ENCODE measurements at regions not wholly inside any gene's neighbourhood (a gene's known extent, or its start where the extent isn't known, plus 50 kb on each side); places are given as distances from the start of the nearest gene placed in this dataset.
"Not testable (repeated sequence)": the region's sequence is repeated elsewhere in the genome, so short reads cannot be mapped to it uniquely, and the experiment has no call there.

DNA sequence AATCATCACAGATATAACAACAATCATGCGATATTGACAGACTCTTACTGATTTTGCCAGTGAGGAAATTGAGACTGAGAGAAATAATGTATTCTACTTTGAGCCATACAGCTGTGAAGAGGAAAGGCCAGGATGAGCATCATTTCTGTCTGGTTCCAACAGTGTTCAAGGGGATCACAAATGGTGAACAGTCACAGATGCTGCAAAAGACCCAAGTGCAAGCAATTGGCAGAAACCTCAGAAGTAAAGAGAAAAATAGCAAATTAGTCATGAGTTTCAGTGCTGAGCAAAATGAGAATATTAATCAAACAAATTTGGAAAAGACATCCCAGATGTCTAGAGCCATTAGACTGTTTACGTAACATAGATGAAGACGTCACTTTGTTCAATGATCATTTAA is 114.1 kb downstream of the RAB38 start:
- no peak overlapping the region for H3K4me3 ChIP-seq
- DNase-seq (ENCODE audit: low read depth, low spot score), result no peak
- no peak overlapping the region for H3K27ac ChIP-seq
- TF ChIP-seq FOXP2 (optimal IDR thresholded peaks at IDR 0.05; ENCODE audit: control extremely low read depth, extremely low read length, insufficient read depth) (no peak), EZH2 (IDR thresholded peaks at IDR 0.05) (no peak), POLR2AphosphoS5 (IDR thresholded peaks at IDR 0.05; ENCODE audit: borderline replicate concordance, low read depth, low read length) (no peak)
- no peak overlapping the region for H3K9ac ChIP-seq (ENCODE audit: insufficient read length)
- no peaks in the 10 kb centered on the region for H3K36me3 ChIP-seq (ENCODE audit: insufficient read depth, low read length)
- no peaks in the 10 kb centered on the region for H3K9me3 ChIP-seq (ENCODE audit: low read depth, low read length)

GRCh38 chr11:88059326-88059725 is 115.9 kb downstream of the RAB38 start:
- no peaks in the 10 kb centered on the region for H3K9me3 ChIP-seq (ENCODE audit: low read depth, low read length)
- TF ChIP-seq EZH2 (IDR thresholded peaks at IDR 0.05) (no peak), FOXP2 (optimal IDR thresholded peaks at IDR 0.05; ENCODE audit: control extremely low read depth, extremely low read length, insufficient read depth) (no peak), POLR2AphosphoS5 (IDR thresholded peaks at IDR 0.05; ENCODE audit: borderline replicate concordance, low read depth, low read length) (no peak)
- H3K9ac ChIP-seq (ENCODE audit: insufficient read length), result no peak overlapping the region
- H3K27ac ChIP-seq, result no peak overlapping the region
- DNase-seq (ENCODE audit: low read depth, low spot score), result no peak
- no peaks in the 10 kb centered on the region for H3K36me3 ChIP-seq (ENCODE audit: insufficient read depth, low read length)
- H3K4me3 ChIP-seq, result no peak overlapping the region

DNA sequence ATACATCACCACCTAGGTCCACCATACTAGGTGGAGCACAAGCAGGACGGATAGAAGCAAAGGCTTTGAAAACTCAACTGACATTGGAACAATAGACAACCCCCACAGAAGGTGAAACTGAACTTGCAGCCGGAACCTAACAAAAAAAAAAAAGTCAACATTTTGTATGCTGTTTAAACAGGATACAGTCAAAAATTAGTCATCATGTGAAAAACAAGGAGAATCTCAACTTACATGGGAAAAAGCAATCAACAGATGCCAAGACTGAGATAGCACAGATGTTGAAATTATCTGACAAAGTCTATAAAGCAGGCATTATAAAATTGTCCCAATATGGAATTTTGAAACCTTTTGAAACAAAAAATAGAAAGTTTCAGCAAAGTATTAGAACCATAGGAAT is 123.8 kb downstream of the RAB38 start:
- no peak overlapping the region for H3K4me3 ChIP-seq
- H3K36me3 ChIP-seq (ENCODE audit: insufficient read depth, low read length), result no peaks in the 10 kb centered on the region
- no peak overlapping the region for H3K27ac ChIP-seq
- no peak for TF ChIP-seq EZH2 (IDR thresholded peaks at IDR 0.05)
- TF ChIP-seq FOXP2 (optimal IDR thresholded peaks at IDR 0.05; ENCODE audit: control extremely low read depth, extremely low read length, insufficient read depth), result no peak
- TF ChIP-seq POLR2AphosphoS5 (IDR thresholded peaks at IDR 0.05; ENCODE audit: borderline replicate concordance, low read depth, low read length), result no peak
- no peak for DNase-seq (ENCODE audit: low read depth, low spot score)
- no peak overlapping the region for H3K9ac ChIP-seq (ENCODE audit: insufficient read length)
- no peaks in the 10 kb centered on the region for H3K9me3 ChIP-seq (ENCODE audit: low read depth, low read length)

GRCh38 chr11:88050247-88050646 is 125.0 kb downstream of the RAB38 start:
- no peak for TF ChIP-seq POLR2AphosphoS5 (IDR thresholded peaks at IDR 0.05; ENCODE audit: borderline replicate concordance, low read depth, low read length)
- TF ChIP-seq FOXP2 (optimal IDR thresholded peaks at IDR 0.05; ENCODE audit: control extremely low read depth, extremely low read length, insufficient read depth), result no peak
- TF ChIP-seq EZH2 (IDR thresholded peaks at IDR 0.05), result no peak
- H3K9ac ChIP-seq (ENCODE audit: insufficient read length), result no peak overlapping the region
- H3K27ac ChIP-seq, result no peak overlapping the region
- no peaks in the 10 kb centered on the region for H3K9me3 ChIP-seq (ENCODE audit: low read depth, low read length)
- no peak for DNase-seq (ENCODE audit: low read depth, low spot score)
- no peaks in the 10 kb centered on the region for H3K36me3 ChIP-seq (ENCODE audit: insufficient read depth, low read length)
- H3K4me3 ChIP-seq, result no peak overlapping the region

- not testable (repeated sequence) for DNase-seq (ENCODE audit: low read depth, low spot score); H3K9ac ChIP-seq (ENCODE audit: insufficient read length); H3K36me3 ChIP-seq (ENCODE audit: insufficient read depth, low read length); H3K9me3 ChIP-seq (ENCODE audit: low read depth, low read length); H3K27ac ChIP-seq; H3K4me3 ChIP-seq
These were observed 130.0 kb downstream of the RAB38 start for GRCh38 chr11:88045288-88045687.

- not testable (repeated sequence) for H3K9me3 ChIP-seq (ENCODE audit: low read depth, low read length); H3K9ac ChIP-seq (ENCODE audit: insufficient read length); H3K36me3 ChIP-seq (ENCODE audit: insufficient read depth, low read length); DNase-seq (ENCODE audit: low read depth, low spot score); H3K4me3 ChIP-seq; H3K27ac ChIP-seq
These were observed 130.6 kb downstream of the RAB38 start for GRCh38 chr11:88044658-88045057.

DNA sequence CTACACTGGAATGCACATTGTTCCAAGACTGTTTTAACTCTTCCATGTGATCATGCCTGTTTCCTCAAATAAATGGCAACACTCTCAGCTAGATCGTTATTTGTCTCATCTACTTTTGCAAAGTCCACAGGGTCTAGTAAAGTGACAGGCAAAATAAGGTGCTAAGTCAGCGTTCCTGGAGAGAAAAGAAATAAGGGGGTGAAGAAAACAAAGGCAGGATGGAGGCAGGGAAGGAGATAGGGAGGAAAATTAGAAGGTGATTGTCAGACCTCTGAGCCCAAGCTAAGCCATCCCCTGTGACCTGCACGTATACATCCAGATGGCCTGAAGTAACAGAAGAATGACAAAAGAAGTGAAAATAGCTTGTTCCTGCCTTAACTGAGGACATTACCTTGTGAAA is 132.1 kb downstream of the RAB38 start:
- TF ChIP-seq POLR2AphosphoS5 (IDR thresholded peaks at IDR 0.05; ENCODE audit: borderline replicate concordance, low read depth, low read length), result no peak
- no peak for TF ChIP-seq FOXP2 (optimal IDR thresholded peaks at IDR 0.05; ENCODE audit: control extremely low read depth, extremely low read length, insufficient read depth)
- TF ChIP-seq EZH2 (IDR thresholded peaks at IDR 0.05), result no peak
- no peaks in the 10 kb centered on the region for H3K36me3 ChIP-seq (ENCODE audit: insufficient read depth, low read length)
- DNase-seq (ENCODE audit: low read depth, low spot score), result no peak
- no peak overlapping the region for H3K9ac ChIP-seq (ENCODE audit: insufficient read length)
- no peak overlapping the region for H3K27ac ChIP-seq
- H3K9me3 ChIP-seq (ENCODE audit: low read depth, low read length), result no peaks in the 10 kb centered on the region
- H3K4me3 ChIP-seq, result no peak overlapping the region

DNA sequence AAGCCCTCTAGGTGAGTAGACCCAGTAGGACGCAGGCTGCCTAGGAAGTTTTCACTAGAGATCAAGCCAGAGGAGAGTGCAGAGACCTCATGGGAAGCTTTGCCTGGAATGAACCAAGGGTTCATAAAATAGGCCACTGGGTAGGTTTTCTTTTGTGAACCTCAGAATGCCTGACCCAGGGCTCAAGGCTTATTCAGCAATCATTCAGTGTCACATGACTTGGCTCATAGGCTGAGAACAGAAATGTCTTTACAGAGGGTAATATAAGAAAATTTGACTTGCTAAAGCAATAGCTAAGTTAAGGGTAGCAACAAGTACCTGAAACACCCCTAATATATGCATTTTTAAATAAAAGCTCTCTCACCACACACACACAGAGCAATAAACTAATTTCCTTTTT is 132.6 kb downstream of the RAB38 start:
- H3K9me3 ChIP-seq (ENCODE audit: low read depth, low read length), result no peaks in the 10 kb centered on the region
- H3K36me3 ChIP-seq (ENCODE audit: insufficient read depth, low read length), result no peaks in the 10 kb centered on the region
- H3K9ac ChIP-seq (ENCODE audit: insufficient read length), result no peak overlapping the region
- no peak overlapping the region for H3K27ac ChIP-seq
- H3K4me3 ChIP-seq, result no peak overlapping the region
- no peak for DNase-seq (ENCODE audit: low read depth, low spot score)
- TF ChIP-seq POLR2AphosphoS5 (IDR thresholded peaks at IDR 0.05; ENCODE audit: borderline replicate concordance, low read depth, low read length) (no peak), FOXP2 (optimal IDR thresholded peaks at IDR 0.05; ENCODE audit: control extremely low read depth, extremely low read length, insufficient read depth) (no peak), EZH2 (IDR thresholded peaks at IDR 0.05) (no peak)

DNA sequence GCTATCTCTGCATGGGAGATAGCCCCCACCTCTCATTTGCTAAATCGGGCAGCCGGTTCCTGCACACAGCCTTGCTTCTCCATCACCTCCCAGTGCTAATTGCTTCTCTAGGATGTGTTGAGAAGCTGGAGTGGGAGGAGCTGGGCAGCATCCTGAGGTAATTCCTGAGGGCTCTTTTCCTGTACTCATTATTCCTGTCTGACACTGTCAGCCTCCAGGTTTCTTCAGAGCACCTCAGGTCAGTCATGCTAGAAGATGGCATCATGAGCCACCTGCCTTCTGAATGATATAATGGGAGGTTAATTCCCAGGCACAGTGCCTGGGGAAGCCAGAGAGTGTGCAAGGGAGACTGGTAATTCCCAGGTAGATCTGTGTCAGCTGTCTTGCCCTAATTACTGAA is 133.0 kb downstream of the RAB38 start:
- H3K9ac ChIP-seq (ENCODE audit: insufficient read length), result no peak overlapping the region
- H3K4me3 ChIP-seq, result no peak overlapping the region
- no peaks in the 10 kb centered on the region for H3K9me3 ChIP-seq (ENCODE audit: low read depth, low read length)
- TF ChIP-seq FOXP2 (optimal IDR thresholded peaks at IDR 0.05; ENCODE audit: control extremely low read depth, extremely low read length, insufficient read depth) (no peak), EZH2 (IDR thresholded peaks at IDR 0.05) (no peak), POLR2AphosphoS5 (IDR thresholded peaks at IDR 0.05; ENCODE audit: borderline replicate concordance, low read depth, low read length) (no peak)
- H3K27ac ChIP-seq, result no peak overlapping the region
- no peak for DNase-seq (ENCODE audit: low read depth, low spot score)
- H3K36me3 ChIP-seq (ENCODE audit: insufficient read depth, low read length), result no peaks in the 10 kb centered on the region
